ENCODE measurements at regions not wholly inside any gene's neighbourhood (a gene's known extent, or its start where the extent isn't known, plus 50 kb on each side); places are given as distances from the start of the nearest gene placed in this dataset.

DNA sequence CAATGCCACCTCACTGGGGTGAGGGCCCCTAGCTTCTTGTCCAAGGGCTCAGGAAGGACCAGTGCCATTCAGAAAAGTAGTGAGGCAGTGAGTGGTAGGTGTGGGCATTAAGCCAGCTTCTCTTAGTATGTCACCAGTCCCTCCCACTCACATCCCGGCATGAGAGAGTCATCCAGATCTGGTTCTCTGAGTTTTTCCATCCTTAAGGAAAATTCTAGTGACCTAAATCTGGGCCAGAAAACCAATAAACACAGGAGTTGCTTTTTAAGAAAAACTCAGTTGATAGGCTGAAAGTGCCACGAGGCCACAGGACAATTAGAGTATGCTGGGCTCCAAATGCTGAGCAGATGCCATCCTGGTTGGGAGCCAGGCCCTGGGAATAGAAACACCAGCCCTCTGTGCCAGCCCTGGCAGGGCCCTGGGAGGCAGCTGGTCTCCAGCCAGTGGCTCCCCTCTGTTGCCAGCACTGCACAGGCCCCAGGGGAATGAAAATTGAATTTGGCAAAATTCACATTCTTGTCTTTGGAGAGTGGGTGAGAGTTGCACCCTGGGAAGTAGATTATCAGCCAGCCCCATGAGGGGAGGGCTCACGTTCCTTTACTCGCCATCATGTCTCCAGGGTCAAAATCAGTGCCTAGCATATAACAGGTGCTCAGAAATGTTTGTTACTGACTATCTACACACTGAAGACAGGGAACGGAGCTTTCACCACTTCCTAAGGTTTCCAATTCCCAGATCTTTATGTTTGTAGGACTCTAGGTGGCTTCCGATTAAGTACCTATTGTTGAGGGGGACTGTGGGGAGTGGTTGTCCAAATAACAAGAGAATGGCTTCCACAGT, 52.8 kb downstream of the FAM43A start:
- no peaks in the 10 kb centered on the region for H3K9me3 ChIP-seq (ENCODE audit: severe bottlenecking)
- H3K27me3 ChIP-seq (ENCODE audit: insufficient read depth, low read depth, severe bottlenecking), result no peaks in the 10 kb centered on the region
- TF ChIP-seq, protein P1, sequence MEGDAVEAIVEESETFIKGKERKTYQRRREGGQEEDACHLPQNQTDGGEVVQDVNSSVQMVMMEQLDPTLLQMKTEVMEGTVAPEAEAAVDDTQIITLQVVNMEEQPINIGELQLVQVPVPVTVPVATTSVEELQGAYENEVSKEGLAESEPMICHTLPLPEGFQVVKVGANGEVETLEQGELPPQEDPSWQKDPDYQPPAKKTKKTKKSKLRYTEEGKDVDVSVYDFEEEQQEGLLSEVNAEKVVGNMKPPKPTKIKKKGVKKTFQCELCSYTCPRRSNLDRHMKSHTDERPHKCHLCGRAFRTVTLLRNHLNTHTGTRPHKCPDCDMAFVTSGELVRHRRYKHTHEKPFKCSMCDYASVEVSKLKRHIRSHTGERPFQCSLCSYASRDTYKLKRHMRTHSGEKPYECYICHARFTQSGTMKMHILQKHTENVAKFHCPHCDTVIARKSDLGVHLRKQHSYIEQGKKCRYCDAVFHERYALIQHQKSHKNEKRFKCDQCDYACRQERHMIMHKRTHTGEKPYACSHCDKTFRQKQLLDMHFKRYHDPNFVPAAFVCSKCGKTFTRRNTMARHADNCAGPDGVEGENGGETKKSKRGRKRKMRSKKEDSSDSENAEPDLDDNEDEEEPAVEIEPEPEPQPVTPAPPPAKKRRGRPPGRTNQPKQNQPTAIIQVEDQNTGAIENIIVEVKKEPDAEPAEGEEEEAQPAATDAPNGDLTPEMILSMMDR (IDR thresholded peaks at IDR 0.05; ENCODE audit: low read depth, low read length), result no peak
- H3K4me3 ChIP-seq (ENCODE audit: low read depth, low read length), result no peak overlapping the region
- no peaks in the 10 kb centered on the region for H3K36me3 ChIP-seq
- H3K27ac ChIP-seq, result no peak overlapping the region
- DNase-seq, result no peak

DNA sequence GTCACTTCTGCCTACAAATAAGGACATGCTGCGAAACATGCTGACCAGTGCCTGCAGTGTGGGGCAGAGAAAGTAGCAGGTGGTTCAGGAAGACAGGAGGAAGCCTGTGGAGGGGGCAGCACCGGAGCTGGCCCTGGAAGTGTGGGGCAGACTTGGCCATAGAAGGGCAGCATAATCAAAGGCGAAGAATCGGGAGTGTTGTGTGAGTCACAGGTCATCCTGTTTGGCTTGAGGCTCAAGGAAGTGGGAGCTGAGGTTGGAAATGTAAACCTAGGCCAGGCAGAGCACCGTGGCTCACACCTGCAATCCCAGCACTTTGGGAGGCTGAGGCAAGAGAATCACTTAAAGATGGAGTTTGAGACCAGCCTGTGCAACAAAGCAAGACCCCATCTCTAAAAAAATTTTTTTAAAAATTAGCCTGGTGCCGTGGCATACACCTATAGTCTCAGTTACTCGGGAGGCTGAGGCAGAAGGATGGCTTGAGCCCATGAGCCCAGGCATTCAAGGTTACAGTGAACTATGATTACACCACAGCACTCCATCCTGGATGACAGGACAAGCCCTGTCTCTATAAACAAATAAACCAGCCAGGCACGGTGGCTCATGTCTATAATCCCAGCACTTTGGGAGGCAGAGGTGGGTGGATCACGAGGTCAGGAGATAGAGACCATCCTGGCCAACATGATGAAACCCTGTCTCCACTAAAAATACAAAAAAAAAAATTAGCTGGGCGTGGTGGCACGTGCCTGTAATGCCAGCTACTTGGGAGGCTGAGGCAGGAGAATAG, 54.0 kb downstream of the FAM43A start:
- DNase-seq, result no peak
- Histone ChIP-seq H3K4me3 (ENCODE audit: low read depth, low read length) (no peak overlapping the region), H3K27me3 (ENCODE audit: insufficient read depth, low read depth, severe bottlenecking) (no peaks in the 10 kb centered on the region), H3K36me3 (no peaks in the 10 kb centered on the region), H3K27ac (no peak overlapping the region), H3K9me3 (ENCODE audit: severe bottlenecking) (no peaks in the 10 kb centered on the region)
- TF ChIP-seq, protein P1 (IDR thresholded peaks at IDR 0.05; ENCODE audit: low read depth, low read length), result no peak

DNA sequence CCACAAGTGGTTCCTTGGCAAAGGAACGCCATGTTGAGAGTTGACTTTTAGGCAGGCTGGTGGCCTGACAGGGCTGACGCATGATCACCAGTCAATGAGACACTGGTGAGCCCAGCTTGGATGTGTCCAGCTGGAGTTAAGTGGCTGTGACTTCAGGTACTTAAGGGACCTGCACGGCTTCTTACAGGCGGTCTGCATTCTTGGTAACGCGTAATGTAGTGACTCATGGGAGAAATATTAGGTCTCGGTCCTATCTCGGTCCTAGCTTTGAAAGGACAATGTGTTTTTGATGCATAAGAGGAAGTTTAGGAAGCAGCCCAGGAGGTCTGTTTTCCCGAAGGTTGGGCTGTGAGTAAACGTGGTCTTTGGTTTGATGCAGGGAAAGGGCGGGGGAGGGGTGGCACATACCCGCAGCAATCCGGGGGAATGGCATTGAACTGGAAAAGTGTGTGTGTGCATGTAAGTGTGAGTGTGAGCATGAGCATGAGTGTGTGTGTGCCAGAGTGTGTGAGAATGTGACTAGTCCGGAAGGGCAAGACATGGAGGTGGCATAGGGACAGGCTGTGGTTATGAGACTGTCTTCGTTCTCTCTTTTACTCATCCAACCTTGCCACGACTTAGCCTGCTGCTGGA, 55.3 kb downstream of the FAM43A start:
- Histone ChIP-seq H3K4me3 (ENCODE audit: low read depth, low read length) (no peak overlapping the region), H3K36me3 (no peaks in the 10 kb centered on the region), H3K27me3 (ENCODE audit: insufficient read depth, low read depth, severe bottlenecking) (no peaks in the 10 kb centered on the region), H3K27ac (no peak overlapping the region), H3K9me3 (ENCODE audit: severe bottlenecking) (no peaks in the 10 kb centered on the region)
- TF ChIP-seq, protein P1 (IDR thresholded peaks at IDR 0.05; ENCODE audit: low read depth, low read length), result no peak
- no peak for DNase-seq

DNA sequence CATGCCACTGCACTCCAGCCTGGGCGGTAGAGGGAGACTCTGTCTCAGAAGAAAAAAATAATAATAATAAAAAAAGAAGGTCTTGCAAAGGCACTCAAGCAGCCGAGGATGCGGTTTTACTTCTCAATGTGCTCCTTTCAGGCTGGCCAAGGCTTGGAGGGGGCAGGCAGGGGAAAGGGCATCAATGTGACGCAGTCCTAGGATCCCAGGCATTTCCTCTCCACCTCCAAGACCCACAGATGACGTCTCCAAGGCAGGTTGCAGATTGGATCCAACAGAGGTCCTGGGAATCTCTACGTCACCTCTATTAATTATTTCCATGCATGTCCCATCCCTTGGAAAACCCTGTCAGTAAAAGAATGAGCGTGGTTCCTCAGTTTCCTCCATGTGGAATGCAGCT, 56.2 kb downstream of the FAM43A start:
- TF ChIP-seq, protein P1 (IDR thresholded peaks at IDR 0.05; ENCODE audit: low read depth, low read length), result no peak
- no peak overlapping the region for H3K27ac ChIP-seq
- no peak for DNase-seq
- H3K36me3 ChIP-seq, result no peaks in the 10 kb centered on the region
- H3K9me3 ChIP-seq (ENCODE audit: severe bottlenecking), result no peaks in the 10 kb centered on the region
- no peaks in the 10 kb centered on the region for H3K27me3 ChIP-seq (ENCODE audit: insufficient read depth, low read depth, severe bottlenecking)
- no peak overlapping the region for H3K4me3 ChIP-seq (ENCODE audit: low read depth, low read length)

DNA sequence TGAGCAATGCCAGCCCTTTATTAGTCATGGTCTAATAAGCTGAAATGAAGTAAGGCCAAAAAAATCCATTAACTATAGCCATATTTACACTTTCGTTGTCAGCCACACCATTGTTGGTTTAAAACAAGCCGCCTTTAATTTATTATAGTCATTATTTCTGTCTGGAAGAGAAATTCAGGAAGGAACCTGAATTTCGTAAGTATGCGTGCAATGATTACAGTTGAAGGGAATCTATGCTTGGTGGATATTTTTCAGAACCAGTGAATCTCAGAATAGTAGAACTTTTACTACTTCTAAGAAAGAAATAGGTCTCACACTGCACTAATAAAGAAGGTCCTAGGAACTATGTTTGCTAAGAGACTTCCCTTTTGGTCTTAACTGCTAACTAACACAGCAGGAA, 59.1 kb downstream of the FAM43A start:
- TF ChIP-seq, protein P1 (IDR thresholded peaks at IDR 0.05; ENCODE audit: low read depth, low read length), result no peak
- DNase-seq, result no peak

More for the DNA sequence above, 59.1 kb downstream of the FAM43A start:
- Histone ChIP-seq H3K27me3 (ENCODE audit: insufficient read depth, low read depth, severe bottlenecking) (no peaks in the 10 kb centered on the region), H3K27ac (no peak overlapping the region), H3K4me3 (ENCODE audit: low read depth, low read length) (no peak overlapping the region), H3K36me3 (no peaks in the 10 kb centered on the region), H3K9me3 (ENCODE audit: severe bottlenecking) (no peaks in the 10 kb centered on the region)

Data from WERI-Rb-1 (cell line).